Lower leg skin (tissue), 4 donors: ENCODE measurements at regions not wholly inside any gene's neighbourhood (a gene's known extent, or its start where the extent isn't known, plus 50 kb on each side); places are given as distances from the start of the nearest gene placed in this dataset.

Experiments
- DNase-seq, 2 donors: peaks; one replicate each; pipeline ENCODE4 v3.0.0-alpha.2; 2019; ENCODE audit warnings: low spot score in 2 of 2
- H3K4me3 ChIP-seq: fragments of 200-600 bp; sonication (generic); 2 replicates; pipeline ENCODE4 v1.5.1; 2017; ENCODE audit warnings: mild to moderate bottlenecking, low read depth; ENCODE audit not compliant: poor library complexity, severe bottlenecking
- POLR2A ChIP-seq, 2 donors: fragments of 450-650 bp; IDR thresholded peaks; one replicate each; pipeline ENCODE4 v1.6.1; 2016 to 2017; ENCODE audit warnings: antibody characterized with exemption in 2 of 2, mild to moderate bottlenecking in 1 of 2, moderate library complexity in 1 of 2
- WGBS, 2 donors: methylation state at CpG; one replicate each; pipeline ENCODE4 v1.1.5; 2018; 5-methylcytosine and 5-hydroxymethylcytosine counted together
- intact Hi-C: fragments of 100-400 bp; cut with DNase I; formaldehyde crosslinking; loops from one replicate; pipeline ENCODE4 v1.15.0; 2023; ENCODE audit warnings: low total_unique reads
- TF ChIP-seq, protein P1 (sequence below), 3 donors: fragments of 450-650 bp; IDR thresholded peaks; one replicate each; pipeline ENCODE4 v1.5.1; 2016; ENCODE audit warnings: antibody characterized with exemption in 3 of 3, mild to moderate bottlenecking in 3 of 3, moderate library complexity in 2 of 3

DNA sequence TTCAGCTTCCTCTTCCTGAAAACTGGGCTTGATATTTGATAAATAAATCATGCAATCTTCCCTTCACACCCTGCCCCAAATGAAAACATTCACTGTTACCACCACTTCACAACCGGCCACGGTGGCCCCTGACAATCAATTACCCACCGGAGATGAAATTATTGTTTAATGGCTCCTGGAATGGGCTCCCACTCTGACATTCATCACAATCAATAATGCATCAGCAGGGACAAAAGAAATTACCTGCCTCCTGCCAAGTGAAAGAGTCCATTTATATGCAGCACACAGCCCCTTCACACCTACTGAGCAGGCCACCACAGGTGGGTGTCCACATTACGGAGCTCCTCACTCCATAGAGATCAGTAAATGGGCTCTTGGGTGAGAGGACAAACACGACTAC is 193.5 kb upstream of the SNX19 start:
- intact Hi-C loops = no loop called here
- 83 to 85% methylated on average over 5 of the region's 5 CpGs for WGBS, 2 donors
- H3K4me3 ChIP-seq = no peak overlapping the region
- TF ChIP-seq POLR2A (IDR thresholded peaks at IDR 0.05) = no peak
- TF ChIP-seq, protein P1, sequence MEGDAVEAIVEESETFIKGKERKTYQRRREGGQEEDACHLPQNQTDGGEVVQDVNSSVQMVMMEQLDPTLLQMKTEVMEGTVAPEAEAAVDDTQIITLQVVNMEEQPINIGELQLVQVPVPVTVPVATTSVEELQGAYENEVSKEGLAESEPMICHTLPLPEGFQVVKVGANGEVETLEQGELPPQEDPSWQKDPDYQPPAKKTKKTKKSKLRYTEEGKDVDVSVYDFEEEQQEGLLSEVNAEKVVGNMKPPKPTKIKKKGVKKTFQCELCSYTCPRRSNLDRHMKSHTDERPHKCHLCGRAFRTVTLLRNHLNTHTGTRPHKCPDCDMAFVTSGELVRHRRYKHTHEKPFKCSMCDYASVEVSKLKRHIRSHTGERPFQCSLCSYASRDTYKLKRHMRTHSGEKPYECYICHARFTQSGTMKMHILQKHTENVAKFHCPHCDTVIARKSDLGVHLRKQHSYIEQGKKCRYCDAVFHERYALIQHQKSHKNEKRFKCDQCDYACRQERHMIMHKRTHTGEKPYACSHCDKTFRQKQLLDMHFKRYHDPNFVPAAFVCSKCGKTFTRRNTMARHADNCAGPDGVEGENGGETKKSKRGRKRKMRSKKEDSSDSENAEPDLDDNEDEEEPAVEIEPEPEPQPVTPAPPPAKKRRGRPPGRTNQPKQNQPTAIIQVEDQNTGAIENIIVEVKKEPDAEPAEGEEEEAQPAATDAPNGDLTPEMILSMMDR (IDR thresholded peaks at IDR 0.05) = no peak
- DNase-seq = no peak

DNA sequence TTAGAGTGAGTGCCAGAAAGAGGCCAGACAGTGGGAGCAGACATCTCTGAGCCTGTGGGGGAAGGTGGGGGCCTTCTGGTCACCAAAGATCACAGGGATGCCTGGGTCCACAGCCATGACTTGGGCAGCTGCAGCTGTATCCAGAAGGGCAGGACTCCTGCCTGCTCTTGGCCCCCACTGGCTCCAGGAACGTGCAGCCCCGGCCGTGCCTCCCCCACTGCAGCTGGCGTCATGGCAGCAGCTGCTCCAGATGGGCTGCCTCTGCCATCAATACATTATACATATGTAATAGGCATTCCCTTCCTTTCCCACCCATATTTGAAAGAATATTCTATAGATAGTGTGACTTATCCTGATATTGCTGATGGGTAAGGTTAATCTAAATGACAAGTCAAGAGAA is 195.5 kb upstream of the SNX19 start:
- intact Hi-C loops = no loop called here
- 69 to 77% methylated on average over 4 of the region's 4 CpGs for WGBS, 2 donors
- DNase-seq = no peak

GRCh38 chr11:131118247-131118646 is 202.0 kb upstream of the SNX19 start:
- no peak overlapping the region for H3K4me3 ChIP-seq
- intact Hi-C loops = no loop called here
- TF ChIP-seq, protein P1 (IDR thresholded peaks at IDR 0.05) = no peak
- TF ChIP-seq POLR2A (IDR thresholded peaks at IDR 0.05) = no peak
- WGBS, 2 donors = 45 to 60% methylated on average over 3 of the region's 3 CpGs
- DNase-seq = no peak

More for the DNA sequence above, 195.5 kb upstream of the SNX19 start:
- no peak overlapping the region for H3K4me3 ChIP-seq
- TF ChIP-seq, protein P1 (IDR thresholded peaks at IDR 0.05) = no peak
- TF ChIP-seq POLR2A (IDR thresholded peaks at IDR 0.05) = no peak

DNA sequence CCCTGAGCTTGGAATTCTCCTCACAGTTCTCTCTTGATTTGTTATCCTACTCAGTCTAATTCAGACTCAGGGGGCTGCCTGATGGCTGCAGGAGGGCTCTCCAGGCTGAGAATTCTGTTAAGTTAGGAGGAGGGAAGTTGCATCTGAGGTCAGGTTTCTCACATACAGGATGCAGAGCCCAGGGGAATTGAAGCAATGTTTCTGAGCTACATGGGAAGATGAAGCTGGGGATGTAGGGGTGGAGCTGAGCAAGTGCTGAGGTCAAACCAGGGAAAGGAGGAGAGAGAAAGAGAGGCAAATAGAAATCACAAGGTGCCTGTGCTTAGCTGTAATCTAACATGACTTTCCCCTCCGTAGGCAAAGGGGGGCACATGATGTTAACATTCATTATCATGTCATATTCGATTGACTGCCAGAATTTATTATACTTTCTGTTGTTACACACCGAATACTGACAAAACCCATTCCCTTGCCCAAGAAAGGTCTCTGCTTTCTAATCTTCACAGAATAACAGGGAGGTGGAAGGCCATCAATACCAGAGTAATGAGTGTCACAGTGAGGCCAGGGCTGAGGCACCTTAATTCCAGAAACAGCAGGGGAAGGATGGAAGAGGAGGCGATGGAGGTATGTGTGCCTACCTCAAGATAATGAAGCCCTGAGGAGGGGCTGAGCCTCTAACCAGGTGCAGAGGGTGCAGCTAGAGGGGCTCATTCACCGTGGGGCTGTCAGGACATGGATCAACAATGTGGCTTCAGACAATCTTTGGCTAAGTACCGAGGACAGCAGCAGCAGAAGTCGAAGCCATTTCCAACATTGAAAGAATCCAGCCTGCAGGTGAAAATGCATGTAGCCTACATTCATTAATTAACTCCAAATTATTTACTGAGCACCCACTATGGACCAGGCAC is 205.4 kb upstream of the SNX19 start:
- TF ChIP-seq, protein P1 (IDR thresholded peaks at IDR 0.05) = no peak
- WGBS, 2 donors = 60 to 68% methylated on average over 7 of the region's 7 CpGs
- intact Hi-C loops = no loop called here
- H3K4me3 ChIP-seq = no peak overlapping the region
- no peak for DNase-seq

- no peak for DNase-seq
- no peak for TF ChIP-seq POLR2A (IDR thresholded peaks at IDR 0.05)
- TF ChIP-seq, protein P1 (IDR thresholded peaks at IDR 0.05) = no peak
- intact Hi-C loops = no loop called here
- WGBS, 2 donors = 78 to 80% methylated on average over 5 of the region's 5 CpGs
- no peak overlapping the region for H3K4me3 ChIP-seq
Observed at GRCh38 chr11:131122448-131122847, 206.2 kb upstream of the SNX19 start.
